ENCODE measurements at regions not wholly inside any gene's neighbourhood (a gene's known extent, or its start where the extent isn't known, plus 50 kb on each side); places are given as distances from the start of the nearest gene placed in this dataset.
"Not testable (repeated sequence)": the region's sequence is repeated elsewhere in the genome, so short reads cannot be mapped to it uniquely, and the experiment has no call there.

DNA sequence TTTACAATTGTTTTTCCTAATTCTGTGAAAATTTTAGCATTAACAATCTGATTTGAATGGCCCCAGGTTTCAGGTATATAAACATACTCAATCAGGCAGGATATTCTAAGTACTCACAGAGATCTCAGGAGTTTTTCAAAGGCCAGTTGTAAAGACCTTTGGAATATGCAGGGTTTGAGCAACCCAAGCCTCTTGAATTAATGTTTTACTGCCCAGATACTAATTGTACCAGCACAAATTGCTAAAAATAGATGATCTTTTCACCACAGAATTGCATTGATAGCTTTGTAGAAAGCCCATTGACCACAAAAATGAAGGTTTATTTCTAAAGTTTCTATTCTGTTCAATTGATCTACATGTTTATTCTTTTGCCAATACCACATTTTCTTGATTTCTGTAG, 186.5 kb downstream of the OSTF1 start:
- no peak for DNase-seq (ENCODE audit: low read depth, low spot score)

- DNase-seq (ENCODE audit: low read depth, low spot score), result no peak
Observed at GRCh38 chr9:75282047-75282446, 193.7 kb downstream of the OSTF1 start.

DNA sequence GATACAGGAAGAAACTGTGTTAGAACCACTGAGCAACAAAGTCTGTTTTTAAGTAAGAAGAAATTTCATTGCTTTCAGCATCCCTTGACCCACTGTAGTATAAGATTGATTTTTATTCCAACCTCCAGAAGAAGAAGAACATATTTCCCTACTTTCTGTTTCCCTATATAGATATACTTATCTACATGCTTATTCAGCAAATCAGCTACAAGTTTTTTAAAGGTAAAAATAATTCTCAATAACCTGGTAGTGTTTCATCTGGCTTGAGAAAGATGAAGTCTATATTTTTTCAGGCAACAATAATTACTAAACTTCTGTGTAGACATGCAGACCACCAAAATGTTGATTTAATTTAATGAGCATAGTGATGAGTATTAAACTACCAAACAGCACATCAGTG, 201.0 kb downstream of the OSTF1 start:
- DNase-seq (ENCODE audit: low read depth, low spot score), result no peak

GRCh38 chr9:75299324-75299723, 211.0 kb downstream of the OSTF1 start:
- DNase-seq (ENCODE audit: low read depth, low spot score), result no peak

- DNase-seq (ENCODE audit: low read depth, low spot score), result no peak
Observed at GRCh38 chr9:75333624-75334023, 245.3 kb downstream of the OSTF1 start.

- no peak for DNase-seq (ENCODE audit: low read depth, low spot score)
Observed at GRCh38 chr9:75358846-75359245, 270.5 kb downstream of the OSTF1 start.

GRCh38 chr9:75359638-75360037, 271.3 kb downstream of the OSTF1 start:
- no peak for DNase-seq (ENCODE audit: low read depth, low spot score)

GRCh38 chr9:75360252-75360651, 271.9 kb downstream of the OSTF1 start:
- DNase-seq (ENCODE audit: low read depth, low spot score), result no peak

DNA sequence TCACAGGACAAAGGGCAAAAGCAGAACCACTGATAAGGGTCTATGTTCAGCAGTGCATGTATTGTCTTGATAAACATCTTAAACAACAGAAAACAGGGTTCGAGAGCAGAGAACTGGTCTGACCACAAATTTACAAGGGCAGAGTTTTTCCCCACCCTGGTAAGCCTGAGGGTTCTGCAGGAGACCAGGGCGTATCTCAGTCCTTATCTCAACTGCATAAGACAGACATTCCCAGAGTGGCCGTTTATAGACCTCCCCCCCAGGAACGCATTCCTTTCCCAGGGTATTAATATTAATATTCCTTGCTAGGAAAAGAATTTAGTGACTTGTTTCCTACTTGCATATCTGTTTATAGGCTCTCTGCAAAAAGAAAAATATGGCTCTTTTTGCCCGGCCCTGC, 274.1 kb downstream of the OSTF1 start:
- DNase-seq (ENCODE audit: low read depth, low spot score), result not testable (repeated sequence)

GRCh38 chr9:75365196-75365595, 276.9 kb downstream of the OSTF1 start:
- no peak for DNase-seq (ENCODE audit: low read depth, low spot score)

DNA sequence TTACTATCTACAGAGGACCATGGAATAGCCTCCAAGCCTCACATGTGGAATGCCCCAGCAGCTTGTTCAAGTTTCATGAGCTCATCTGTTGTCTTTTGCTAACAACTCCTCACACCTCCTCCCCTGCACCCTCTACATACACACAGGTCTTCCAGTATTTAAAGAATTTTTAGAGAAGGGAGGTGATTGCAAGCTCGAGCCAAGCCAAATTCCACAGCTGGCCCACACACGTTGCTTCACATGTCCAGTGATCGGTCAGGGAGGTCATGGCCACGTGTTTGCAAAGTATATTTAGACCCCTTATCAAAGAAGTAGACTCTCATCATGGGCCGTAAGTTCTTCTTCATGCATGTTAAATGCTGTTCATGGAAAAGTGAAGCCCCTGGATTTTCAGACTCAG, 281.7 kb downstream of the OSTF1 start:
- DNase-seq (ENCODE audit: low read depth, low spot score), result no peak

- no peak for DNase-seq (ENCODE audit: low read depth, low spot score)
Observed at GRCh38 chr9:75372499-75373268, 284.4 kb downstream of the OSTF1 start.

DNA sequence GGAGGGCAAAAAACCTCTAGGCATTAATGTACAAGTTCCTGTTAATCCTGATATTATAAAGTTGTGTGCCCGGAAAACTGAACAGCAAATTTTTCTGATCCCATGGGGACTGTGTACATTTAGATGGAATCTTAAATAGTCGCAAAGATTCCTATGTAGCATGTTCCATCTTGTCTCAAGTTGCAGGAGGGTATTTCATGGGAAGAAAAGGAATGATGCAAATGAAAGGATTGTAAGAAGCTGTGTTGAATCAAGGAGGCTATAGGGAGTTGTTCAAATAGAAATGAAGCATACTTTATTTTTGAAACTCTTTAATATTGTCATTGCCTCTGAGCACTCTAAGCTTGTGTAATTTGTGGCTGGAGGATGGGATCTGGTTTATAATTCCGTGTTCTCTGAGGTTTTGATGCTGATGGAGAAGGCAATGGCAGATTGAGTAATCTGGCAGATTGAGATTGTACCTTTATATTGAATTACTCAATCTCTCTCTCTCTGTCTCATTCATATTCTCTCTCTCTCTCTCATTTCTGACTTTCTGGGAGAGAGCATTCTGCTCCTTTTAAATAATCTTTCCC, 288.5 kb downstream of the OSTF1 start:
- DNase-seq (ENCODE audit: low read depth, low spot score), result no peak

DNA sequence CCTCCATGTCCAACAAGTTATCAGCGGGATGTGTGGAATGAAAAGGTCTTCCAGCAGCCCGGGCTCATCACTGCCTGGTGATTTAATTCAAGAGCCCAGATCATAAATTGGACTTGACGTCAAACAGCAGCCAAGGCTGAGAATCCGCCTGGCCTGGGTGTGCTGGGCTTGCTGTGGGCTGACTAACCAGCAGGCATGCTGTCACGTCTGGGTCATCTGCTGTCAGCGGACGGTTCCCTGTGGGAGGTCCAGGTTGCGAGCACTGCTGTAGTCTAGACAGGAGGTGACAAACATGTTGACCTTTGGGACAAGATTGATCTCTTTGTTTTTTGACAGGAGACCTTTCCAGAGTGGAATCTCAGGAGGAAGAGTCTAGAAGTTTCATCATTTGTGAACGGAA, 289.7 kb downstream of the OSTF1 start:
- no peak for DNase-seq (ENCODE audit: low read depth, low spot score)

GRCh38 chr9:75378926-75379325, 290.6 kb downstream of the OSTF1 start:
- DNase-seq (ENCODE audit: low read depth, low spot score), result no peak

DNA sequence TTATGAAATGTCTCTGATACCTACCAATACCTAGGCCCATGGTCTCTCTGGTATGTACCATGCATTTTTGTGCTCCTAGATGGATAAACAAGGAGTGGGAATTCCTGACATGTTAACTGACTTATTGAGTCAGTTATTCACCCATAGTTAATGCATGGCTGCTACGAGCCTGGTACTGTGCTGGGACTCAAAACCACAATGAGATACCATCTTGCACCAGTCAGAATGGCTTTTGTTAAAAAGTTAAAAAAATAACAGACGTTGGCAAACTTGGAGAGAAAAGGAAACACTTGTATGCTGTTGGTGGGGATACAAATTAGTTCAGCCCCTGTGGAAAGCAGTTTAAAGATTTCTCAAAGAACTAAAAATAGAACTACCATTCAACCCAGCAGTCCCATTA, 293.8 kb downstream of the OSTF1 start:
- DNase-seq (ENCODE audit: low read depth, low spot score), result no peak

- not testable (repeated sequence) for DNase-seq (ENCODE audit: low read depth, low spot score)
Observed at GRCh38 chr9:75383420-75384034, 295.2 kb downstream of the OSTF1 start.

DNA sequence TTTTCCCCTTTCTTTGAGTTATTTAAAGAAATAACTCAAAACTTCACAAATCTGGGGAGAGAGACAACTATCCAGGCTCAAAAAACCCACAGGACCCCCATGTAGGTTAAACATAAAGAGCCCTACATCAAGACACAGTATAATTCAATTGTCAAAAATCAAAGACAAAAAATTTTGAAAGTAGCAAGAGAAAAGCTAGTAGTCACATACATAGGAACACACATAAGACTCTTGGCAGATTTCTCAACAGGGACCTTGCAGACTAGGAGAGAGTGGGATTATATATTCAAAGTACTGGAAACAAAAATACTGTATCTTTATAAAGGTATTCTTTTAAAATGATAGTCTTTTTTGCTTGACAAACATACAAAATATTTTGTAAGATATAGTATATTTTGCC, 296.9 kb downstream of the OSTF1 start:
- DNase-seq (ENCODE audit: low read depth, low spot score), result no peak

- DNase-seq (ENCODE audit: low read depth, low spot score), result peak; percentile 13
Observed at GRCh38 chr9:75389101-75389500, 300.8 kb downstream of the OSTF1 start.

- DNase-seq (ENCODE audit: low read depth, low spot score), result no peak
Observed at GRCh38 chr9:75390951-75391350, 302.6 kb downstream of the OSTF1 start.

- no peak for DNase-seq (ENCODE audit: low read depth, low spot score)
Observed at GRCh38 chr9:75391497-75391896, 303.2 kb downstream of the OSTF1 start.

DNA sequence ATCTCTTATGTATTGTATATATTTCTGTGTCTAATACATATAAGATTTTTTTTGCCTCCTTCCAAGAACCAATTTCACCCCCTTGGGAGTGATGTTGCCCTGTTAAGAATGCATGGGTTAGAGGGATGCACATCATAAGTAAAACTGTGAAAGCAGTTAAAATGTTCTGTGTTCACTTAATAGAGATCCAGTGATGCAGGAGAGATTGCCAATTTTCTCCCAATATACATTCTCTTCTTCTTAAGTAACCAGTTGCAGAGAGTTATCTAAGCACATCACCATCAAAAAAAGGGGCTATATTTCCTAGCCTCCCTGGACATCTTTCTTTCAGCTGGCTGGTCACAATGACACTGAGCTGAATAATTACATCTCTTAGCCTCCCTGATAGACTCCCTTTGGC, 307.0 kb downstream of the OSTF1 start:
- no peak for DNase-seq (ENCODE audit: low read depth, low spot score)

GRCh38 chr9:75397836-75398235, 309.5 kb downstream of the OSTF1 start:
- no peak for DNase-seq (ENCODE audit: low read depth, low spot score)

Measured in brain pericyte (primary cell).